CD14-positive monocyte (primary cell): ENCODE measurements at regions not wholly inside any gene's neighbourhood (a gene's known extent, or its start where the extent isn't known, plus 50 kb on each side); places are given as distances from the start of the nearest gene placed in this dataset.

Experiments used
- DNase-seq, 3 donors: peaks; one replicate each; pipeline ENCODE4 v3.0.0-alpha.2; 2011 to 2022
- H2AFZ ChIP-seq: 2 replicates; pipeline ENCODE4 v1.6.0; 2012; ENCODE audit warnings: mild to moderate bottlenecking, low read depth, low read length, inconsistent platforms; ENCODE audit not compliant: insufficient read depth, poor library complexity, severe bottlenecking
- H3K27ac ChIP-seq, 2 donors: 1 replicate in 1 of 2; 2 replicates in 1 of 2; pipeline ENCODE4 v1.5.1; 2012 to 2013; ENCODE audit warnings: low read length in 2 of 2, control low read depth in 1 of 2, inconsistent platforms in 1 of 2, low read depth in 1 of 2, mild to moderate bottlenecking in 1 of 2
- H3K27me3 ChIP-seq, 2 donors: one replicate each; pipeline versions ENCODE4 v1.6.0 to v1.6.1; 2011 to 2013; ENCODE audit warnings: low read length in 2 of 2; ENCODE audit not compliant: control insufficient read depth in 2 of 2, insufficient read depth in 2 of 2
- H3K36me3 ChIP-seq, 2 donors: replicated peaks in 1 of 2; 1 replicate in 1 of 2; 2 replicates in 1 of 2; pipeline versions ENCODE4 v1.5.1 to v1.6.1; 2012 to 2013; ENCODE audit warnings: low read length in 2 of 2, control low read depth in 1 of 2, inconsistent platforms in 1 of 2, mild to moderate bottlenecking in 1 of 2; ENCODE audit not compliant: insufficient read depth in 2 of 2, control insufficient read depth in 1 of 2
- H3K4me1 ChIP-seq, 2 donors: 1 replicate in 1 of 2; 2 replicates in 1 of 2; pipeline versions ENCODE4 v1.5.1 to v1.6.1; 2012 to 2013; ENCODE audit warnings: low read length in 2 of 2, control low read depth in 1 of 2, inconsistent platforms in 1 of 2, mild to moderate bottlenecking in 1 of 2, moderate library complexity in 1 of 2; ENCODE audit not compliant: insufficient read depth in 2 of 2, control insufficient read depth in 1 of 2
- H3K4me2 ChIP-seq: replicated peaks from 2 replicates; pipeline ENCODE3; 2012; ENCODE audit warnings: low read length, moderate library complexity, mild to moderate bottlenecking; ENCODE audit not compliant: poor library complexity, severe bottlenecking; ENCODE audit errors: extremely low read depth
- H3K4me3 ChIP-seq, 3 experiments: fragments of 200-600 bp in 1 of 3; sonication (generic) in 1 of 3; replicated peaks in 1 of 3; 1 replicate in 2 of 3; 2 replicates in 1 of 3; pipeline ENCODE4 v1.5.1; 2011 to 2013; ENCODE audit warnings: low read length in 3 of 3, mild to moderate bottlenecking in 3 of 3, control low read depth in 2 of 3, low read depth in 2 of 3, inconsistent platforms in 1 of 3, moderate library complexity in 1 of 3
- H3K79me2 ChIP-seq: 2 replicates; pipeline ENCODE4 v1.6.0; 2012; ENCODE audit warnings: mild to moderate bottlenecking, control low read depth, inconsistent platforms, low read length, moderate library complexity; ENCODE audit not compliant: insufficient read depth
- H3K9ac ChIP-seq: 2 replicates; pipeline ENCODE4 v1.6.0; 2017; ENCODE audit warnings: low read length, mild to moderate bottlenecking; ENCODE audit not compliant: insufficient read depth, poor library complexity, severe bottlenecking
- H3K9me3 ChIP-seq, 2 donors: replicated peaks in 1 of 2; 1 replicate in 1 of 2; 2 replicates in 1 of 2; pipeline versions ENCODE4 v1.5.1 to v1.6.1; 2012 to 2013; ENCODE audit warnings: low read length in 2 of 2, control low read depth in 1 of 2; ENCODE audit not compliant: control insufficient read depth in 1 of 2, insufficient read depth in 1 of 2
- H4K20me1 ChIP-seq: 2 replicates; pipeline ENCODE4 v1.6.0; 2012; ENCODE audit warnings: mild to moderate bottlenecking, low read length, control low read depth, moderate library complexity; ENCODE audit not compliant: insufficient read depth
- H3K27ac Mint-ChIP-seq, 7 donors: one replicate each; pipeline ENCODE4 v1.8.0; 2020; ENCODE audit warnings: mild to moderate bottlenecking in 7 of 7, mixed read lengths in 7 of 7, moderate library complexity in 6 of 7, inconsistent platforms in 2 of 7
- H3K27me3 Mint-ChIP-seq, 3 donors: one replicate each; pipeline ENCODE4 v1.8.0; 2021 to 2022; ENCODE audit warnings: low read depth in 3 of 3, mild to moderate bottlenecking in 3 of 3, mixed read lengths in 3 of 3, moderate library complexity in 3 of 3, inconsistent platforms in 1 of 3
- H3K36me3 Mint-ChIP-seq, 2 donors: one replicate each; pipeline ENCODE4 v1.8.0; 2020; ENCODE audit warnings: mixed read lengths in 2 of 2, inconsistent platforms in 1 of 2, mild to moderate bottlenecking in 1 of 2
- H3K4me1 Mint-ChIP-seq: one replicate; pipeline ENCODE4 v1.8.0; 2020; ENCODE audit warnings: mild to moderate bottlenecking, mixed read lengths
- H3K4me3 Mint-ChIP-seq, 2 donors: one replicate each; pipeline ENCODE4 v1.8.0; 2020; ENCODE audit warnings: mild to moderate bottlenecking in 2 of 2, mixed read lengths in 2 of 2, moderate library complexity in 1 of 2
- H3K9me3 Mint-ChIP-seq, 7 donors: one replicate each; pipeline ENCODE4 v1.8.0; 2020 to 2022; ENCODE audit warnings: mixed read lengths in 7 of 7, mild to moderate bottlenecking in 6 of 7, moderate library complexity in 6 of 7, inconsistent platforms in 2 of 7
- WGBS: methylation state at CpG from one replicate; pipeline ENCODE4 v1.1.5; 2013; ENCODE audit warnings: missing lambda C conversion rate; ENCODE audit not compliant: insufficient coverage; 5-methylcytosine and 5-hydroxymethylcytosine counted together
- intact Hi-C, 2 donors: fragments of 100-400 bp; cut with micrococcal nuclease; formaldehyde crosslinking; loops; one replicate each; pipeline versions ENCODE4 v1.15.0 to v1.15.1; 2023
- TF ChIP-seq, protein P1 (sequence below): fragments of 200-600 bp; IDR thresholded peaks from one replicate; pipeline ENCODE4 v1.8.0; 2022; ENCODE audit warnings: antibody characterized with exemption, mild to moderate bottlenecking

DNA sequence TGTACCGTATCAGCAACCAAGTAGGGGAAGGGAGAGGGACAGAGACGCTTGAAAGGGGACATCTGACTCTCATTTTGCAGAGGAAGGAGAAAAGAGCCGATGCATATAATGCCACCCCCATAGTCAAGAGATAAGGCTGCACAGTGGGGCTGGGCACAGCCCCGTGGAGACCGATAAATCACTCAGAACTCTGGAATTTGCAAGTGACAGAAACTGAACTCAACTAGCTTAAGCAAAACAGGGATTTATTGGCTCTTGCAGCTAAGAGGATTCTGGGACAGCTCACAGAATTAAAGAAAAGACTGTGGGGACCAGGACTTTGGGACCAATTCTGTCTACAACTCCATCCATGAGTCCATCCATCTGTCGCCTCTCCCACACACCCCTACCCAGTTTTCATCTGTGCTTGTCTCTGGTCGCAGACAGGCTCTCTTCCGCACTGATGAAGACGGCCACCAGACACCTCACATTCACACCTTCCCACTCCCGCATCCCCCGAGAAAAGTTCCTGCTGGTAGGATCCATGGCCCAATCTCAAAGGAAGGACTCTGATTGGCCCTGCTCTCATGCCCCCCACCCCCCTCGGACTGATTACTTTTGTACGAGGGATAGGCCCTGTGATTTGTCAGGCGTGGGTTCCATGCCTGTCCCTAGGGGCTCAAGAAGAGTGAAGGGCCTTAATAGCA is 105.9 kb upstream of the RPL38 start:
- intact Hi-C loops = no loop called here
- Histone ChIP-seq H2AFZ (no peak overlapping the region), H3K79me2 (no peaks in the 10 kb centered on the region), H3K9ac (no peak overlapping the region), H4K20me1 (no peaks in the 10 kb centered on the region), H3K9me3 (peaks cover 0 to 4% of the 10 kb centered on the region in 2 donors), H3K4me2 (no peak overlapping the region), H3K27ac (no peak overlapping the region), H3K27me3 (no peaks in the 10 kb centered on the region), H3K4me3 (no peak overlapping the region), H3K36me3 (no peaks in the 10 kb centered on the region), H3K4me1 (no peaks in the 10 kb centered on the region)
- DNase-seq = no peak
- peaks cover 0 to 3% (median 0%) of the 10 kb centered on the region in 7 donors for H3K9me3 Mint-ChIP-seq
- no peak overlapping the region for H3K4me3 Mint-ChIP-seq
- TF ChIP-seq, protein P1, sequence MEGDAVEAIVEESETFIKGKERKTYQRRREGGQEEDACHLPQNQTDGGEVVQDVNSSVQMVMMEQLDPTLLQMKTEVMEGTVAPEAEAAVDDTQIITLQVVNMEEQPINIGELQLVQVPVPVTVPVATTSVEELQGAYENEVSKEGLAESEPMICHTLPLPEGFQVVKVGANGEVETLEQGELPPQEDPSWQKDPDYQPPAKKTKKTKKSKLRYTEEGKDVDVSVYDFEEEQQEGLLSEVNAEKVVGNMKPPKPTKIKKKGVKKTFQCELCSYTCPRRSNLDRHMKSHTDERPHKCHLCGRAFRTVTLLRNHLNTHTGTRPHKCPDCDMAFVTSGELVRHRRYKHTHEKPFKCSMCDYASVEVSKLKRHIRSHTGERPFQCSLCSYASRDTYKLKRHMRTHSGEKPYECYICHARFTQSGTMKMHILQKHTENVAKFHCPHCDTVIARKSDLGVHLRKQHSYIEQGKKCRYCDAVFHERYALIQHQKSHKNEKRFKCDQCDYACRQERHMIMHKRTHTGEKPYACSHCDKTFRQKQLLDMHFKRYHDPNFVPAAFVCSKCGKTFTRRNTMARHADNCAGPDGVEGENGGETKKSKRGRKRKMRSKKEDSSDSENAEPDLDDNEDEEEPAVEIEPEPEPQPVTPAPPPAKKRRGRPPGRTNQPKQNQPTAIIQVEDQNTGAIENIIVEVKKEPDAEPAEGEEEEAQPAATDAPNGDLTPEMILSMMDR = no peak
- peaks cover 8 to 14% (median 9%) of the 10 kb centered on the region in 3 donors for H3K27me3 Mint-ChIP-seq
- H3K36me3 Mint-ChIP-seq = no peaks in the 10 kb centered on the region
- 79% methylated on average over 9 of the region's 14 CpGs for WGBS
- no peaks in the 10 kb centered on the region for H3K4me1 Mint-ChIP-seq
- no peak overlapping the region for H3K27ac Mint-ChIP-seq

DNA sequence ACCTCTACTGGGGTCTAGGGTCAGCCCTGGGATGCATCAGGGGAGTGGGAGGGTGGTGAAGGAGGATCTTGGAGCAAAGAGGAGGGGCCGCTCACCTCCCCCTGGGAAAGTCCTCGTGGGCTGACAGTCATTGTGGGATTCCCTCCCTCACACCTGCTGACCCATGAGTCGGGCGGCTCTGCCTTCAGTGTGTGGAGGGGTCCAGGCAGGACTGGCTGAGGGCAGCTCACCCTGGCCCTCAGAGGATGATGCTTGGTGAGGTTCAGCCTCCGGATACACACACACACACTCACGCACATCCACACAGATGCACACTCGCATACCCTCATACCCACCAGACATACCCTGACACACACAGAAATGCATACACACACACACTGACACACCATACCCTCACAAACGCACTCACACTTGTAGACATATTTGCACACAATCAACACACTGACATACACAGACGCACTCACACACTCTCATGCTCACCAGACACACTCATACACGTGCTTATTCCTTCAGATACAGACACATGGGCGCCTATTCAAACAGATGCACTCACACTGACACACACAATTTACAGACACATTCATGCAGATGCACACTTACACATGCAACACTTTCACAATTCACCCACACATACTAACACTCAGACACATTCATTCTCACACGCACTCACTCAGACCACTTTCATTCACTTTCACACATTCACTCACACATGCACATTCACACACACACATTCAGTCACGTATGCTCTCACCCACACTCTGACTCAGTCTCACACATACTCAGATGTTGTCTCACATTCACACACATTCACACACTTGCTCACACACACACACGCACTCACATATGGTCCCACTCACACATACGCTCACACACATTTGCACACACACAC is 105.1 kb upstream of the RPL38 start:
- Mint-ChIP-seq H3K4me1 (no peaks in the 10 kb centered on the region), H3K36me3 (no peaks in the 10 kb centered on the region), H3K4me3 (no peak overlapping the region), H3K9me3 (peaks cover 0 to 3% (median 0%) of the 10 kb centered on the region in 7 donors), H3K27ac (no peak overlapping the region), H3K27me3 (peaks cover 8 to 15% (median 9%) of the 10 kb centered on the region in 3 donors)
- DNase-seq = no peak
- WGBS = 93% methylated on average over 11 of the region's 15 CpGs
- Histone ChIP-seq H3K27ac (no peak overlapping the region), H3K4me1 (no peaks in the 10 kb centered on the region), H3K79me2 (no peaks in the 10 kb centered on the region), H4K20me1 (no peaks in the 10 kb centered on the region), H3K4me3 (no peak overlapping the region), H2AFZ (no peak overlapping the region), H3K9ac (no peak overlapping the region), H3K4me2 (no peak overlapping the region), H3K9me3 (no peaks in the 10 kb centered on the region), H3K36me3 (no peaks in the 10 kb centered on the region), H3K27me3 (no peaks in the 10 kb centered on the region)
- TF ChIP-seq, protein P1 = no peak
- intact Hi-C loops = no loop called here
